NCI-H526 treated with DMSO at 0.1 percent for 48 hours (cell line): ENCODE measurements at regions not wholly inside any gene's neighbourhood (a gene's known extent, or its start where the extent isn't known, plus 50 kb on each side); places are given as distances from the start of the nearest gene placed in this dataset.
A peak's percentile ranks its signal among the peaks of the same experiment; 100 is the strongest.

Experiments used
- DNase-seq: peaks from one replicate; lab custom pipeline; 2025; lab: John Stamatoyannopoulos, UW

DNA sequence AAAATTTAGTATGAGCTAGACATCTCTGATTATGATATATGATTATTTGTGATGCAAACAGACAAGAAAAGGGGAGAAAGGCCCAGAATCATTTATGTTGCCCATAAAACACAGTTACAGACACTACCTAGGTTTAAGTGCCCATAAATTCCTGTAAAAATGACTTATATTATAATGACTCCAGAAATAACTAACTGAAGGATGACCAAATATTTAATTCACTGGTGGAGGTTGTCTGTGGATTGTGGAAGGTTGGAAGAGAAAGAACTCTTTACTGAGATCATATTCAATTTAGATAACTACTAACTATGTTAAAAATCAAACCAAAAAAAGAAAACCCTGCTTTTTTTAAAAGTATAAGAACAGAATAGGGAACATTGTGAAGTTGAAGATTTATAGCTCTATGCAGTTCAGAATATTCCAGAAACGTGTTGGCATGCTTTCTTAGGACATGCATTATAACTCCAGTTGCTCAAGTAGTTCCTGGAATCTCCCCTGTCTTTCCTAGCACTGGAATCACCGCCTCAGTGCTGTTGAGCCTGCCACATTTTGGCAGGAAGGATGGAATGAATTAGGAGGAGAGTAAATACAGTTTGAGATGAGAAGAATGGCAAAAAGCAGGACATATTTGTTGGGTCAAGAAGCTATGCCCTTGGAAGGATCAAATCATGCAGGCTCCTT lies 72.0 kb upstream of the PAPPA start:
- no peak for DNase-seq

DNA sequence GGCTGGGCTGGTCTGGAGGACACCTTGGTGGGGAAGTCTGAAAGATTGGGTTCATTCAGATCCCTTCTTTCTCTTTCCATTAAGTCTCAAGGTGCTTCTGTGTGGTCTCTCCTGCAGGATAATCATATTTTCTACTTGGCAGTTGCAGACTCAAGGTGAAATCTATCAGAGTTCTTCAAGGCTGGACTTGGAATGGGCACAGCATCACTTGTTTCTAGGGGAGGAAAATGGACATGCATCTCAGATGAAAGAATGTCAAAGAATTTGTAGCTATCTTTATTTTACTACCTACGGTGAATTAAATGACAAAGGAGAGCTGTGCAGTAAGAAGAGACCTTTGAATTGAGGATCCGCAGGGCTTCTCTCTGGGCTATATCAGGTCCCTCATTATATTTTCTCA lies 69.8 kb upstream of the PAPPA start:
- no peak for DNase-seq

DNA sequence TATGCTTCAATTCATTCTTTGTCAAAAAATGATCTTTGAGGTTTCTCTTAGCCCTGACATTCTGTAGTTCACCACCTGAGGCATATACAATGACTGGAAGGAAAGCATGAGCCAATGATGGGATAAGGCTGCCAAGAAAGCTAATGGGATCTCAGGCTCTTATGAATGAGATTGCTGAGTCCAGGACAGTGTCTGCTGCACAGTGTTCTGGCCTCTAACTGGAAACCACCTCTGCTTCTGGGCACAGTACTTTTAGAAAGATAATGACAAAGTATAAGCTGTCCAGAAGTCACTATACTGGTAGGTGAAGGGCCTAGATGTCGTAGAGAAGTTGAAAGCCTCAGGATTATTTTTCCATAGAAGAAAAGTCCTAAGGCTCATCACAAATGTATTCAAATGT lies 69.1 kb upstream of the PAPPA start:
- DNase-seq, result no peak

DNA sequence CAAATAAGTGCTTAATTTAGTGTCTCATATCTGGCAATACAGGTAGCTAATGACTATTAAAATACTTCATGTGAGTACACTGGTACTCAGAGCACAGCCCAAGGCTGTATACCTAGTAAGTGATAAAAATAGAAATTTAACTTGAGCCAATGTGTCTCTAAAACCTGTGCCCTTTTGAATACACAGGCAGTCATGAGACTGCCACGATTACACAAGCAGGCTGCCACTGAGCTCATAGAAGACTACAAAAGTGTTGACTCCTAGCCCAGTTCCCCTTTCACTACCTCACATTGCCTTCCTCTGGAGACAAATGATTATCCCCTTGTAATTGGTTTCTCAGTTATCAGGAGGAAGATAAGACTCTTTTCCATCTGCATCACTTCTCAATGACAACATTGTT lies 66.3 kb upstream of the PAPPA start:
- DNase-seq, result peak; percentile 0

DNA sequence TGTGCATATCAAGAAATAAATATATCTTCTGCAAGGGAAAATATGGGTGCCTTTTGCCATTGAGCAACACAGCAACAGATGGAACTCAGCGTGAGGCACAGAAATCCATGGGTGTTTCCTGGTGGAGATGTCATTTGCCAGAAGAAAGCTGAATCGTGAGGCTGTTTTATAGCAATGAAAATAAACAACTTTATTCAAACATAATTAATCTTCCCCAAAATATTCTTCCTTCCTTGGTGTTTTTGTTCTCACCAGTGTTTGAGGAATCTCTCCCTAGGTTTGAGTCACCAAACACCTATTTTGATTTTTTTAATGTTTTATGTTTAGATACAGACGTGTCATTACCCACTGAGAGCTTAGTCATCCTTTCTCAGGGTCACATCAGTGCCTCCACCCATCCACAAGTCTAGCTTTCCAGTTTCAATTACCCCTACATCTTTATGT lies 65.8 kb upstream of the PAPPA start:
- DNase-seq, result no peak

DNA sequence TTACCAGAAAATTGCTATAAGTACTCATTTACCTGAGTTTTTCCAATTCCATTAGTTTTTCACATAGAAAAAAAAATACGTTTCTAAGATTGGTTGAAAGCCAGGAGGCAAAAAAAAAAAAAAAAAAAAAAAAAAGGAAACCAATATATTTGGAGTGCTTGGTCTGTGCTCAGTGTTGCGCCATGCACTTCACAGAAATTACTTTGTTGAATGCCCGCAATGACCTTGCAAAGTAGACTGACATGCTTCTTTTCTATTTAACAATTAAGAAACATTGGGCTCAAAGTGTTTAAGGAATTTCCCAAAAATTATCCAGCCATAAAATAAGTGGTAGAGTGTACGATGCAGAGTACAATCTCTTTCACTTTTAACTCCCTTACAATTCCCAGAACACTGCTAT lies 65.2 kb upstream of the PAPPA start:
- no peak for DNase-seq

DNA sequence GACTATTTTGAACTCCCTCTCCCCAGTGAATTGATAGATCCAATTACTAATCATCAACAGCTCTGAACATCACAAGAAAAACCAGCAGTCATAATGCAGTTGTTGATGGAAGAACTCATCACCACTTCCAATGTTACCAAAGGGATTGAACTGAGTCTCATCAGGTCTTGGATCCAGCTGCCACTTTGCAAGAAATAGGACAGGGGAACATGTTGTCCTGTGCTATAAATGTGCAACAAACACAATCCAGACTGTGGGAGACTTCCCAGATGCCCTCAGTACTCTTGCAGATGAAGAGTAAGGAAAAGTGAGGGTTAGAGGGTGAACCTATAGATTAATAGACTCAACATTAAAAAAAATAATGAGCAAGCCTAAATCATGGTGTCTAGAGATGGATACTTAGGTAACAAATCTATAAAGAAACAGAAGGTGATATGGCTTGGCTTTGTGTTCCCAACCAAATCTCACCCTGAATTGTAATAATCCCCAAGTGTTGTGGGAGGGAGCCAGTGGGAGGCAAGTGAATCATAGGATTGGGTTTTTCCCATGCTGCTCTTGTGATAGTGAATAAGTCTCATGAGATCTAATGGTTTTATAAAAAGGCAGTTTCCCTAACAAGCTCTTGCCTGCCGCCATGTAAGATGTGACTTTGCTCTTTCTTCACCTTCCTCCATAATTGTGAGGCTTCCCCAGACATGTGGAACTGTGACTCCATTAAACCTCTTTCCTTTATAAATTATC lies 63.4 kb upstream of the PAPPA start:
- no peak for DNase-seq

DNA sequence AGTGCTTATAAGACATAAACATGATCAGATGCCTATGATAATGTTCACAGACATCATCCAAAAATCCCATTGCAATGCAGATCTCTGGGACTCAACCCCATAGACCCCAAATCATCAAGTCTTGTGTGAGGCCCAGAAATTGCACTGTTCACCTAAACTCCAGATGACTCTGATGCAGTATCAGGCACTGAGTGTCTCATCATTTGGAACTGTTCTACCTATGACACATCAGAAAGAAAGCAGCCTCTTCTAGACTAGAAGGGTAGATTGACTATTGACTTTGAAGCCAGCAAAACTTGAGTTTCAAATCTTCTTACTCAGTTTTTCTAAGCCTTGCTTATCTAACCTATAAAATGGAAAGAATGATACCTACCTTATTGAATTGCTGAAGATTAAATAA lies 58.7 kb upstream of the PAPPA start:
- no peak for DNase-seq

DNA sequence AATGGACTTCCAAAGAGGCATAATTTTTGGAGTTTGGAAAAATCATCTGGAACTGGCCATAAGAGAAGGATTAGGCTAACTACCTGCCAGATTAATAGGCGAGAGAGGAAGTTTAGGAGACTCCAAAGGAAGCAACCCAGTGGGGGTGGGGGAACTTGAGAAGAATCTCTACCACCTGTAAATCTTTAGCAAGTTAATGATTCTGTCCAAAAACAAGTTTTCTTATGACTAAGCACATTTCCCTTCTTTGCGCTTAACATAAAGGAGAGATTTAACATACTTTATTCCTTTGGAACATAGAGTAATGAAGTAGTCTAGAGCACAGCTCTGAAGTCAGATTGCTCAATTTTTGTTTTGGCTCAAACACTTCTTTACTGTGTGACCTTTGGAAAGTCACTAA lies 58.2 kb upstream of the PAPPA start:
- DNase-seq, result no peak

DNA sequence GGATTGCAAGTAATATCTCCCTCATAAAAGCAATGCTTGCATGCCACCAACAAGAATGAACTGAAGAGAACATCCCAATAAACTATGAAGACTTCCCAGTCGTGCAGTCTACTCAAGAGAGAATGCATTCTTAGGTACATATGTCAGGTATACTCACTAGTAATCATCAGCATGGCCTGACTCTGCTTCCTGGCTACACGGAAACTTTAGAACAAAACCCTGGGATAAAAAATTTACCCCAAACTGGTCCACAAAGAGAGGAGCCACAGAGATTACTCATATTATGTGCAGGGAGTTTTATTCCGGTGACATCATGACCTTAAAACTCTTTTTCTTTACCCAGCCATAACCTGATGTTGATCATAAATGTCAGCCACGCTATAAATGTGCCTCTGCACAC lies 57.5 kb upstream of the PAPPA start:
- no peak for DNase-seq

DNA sequence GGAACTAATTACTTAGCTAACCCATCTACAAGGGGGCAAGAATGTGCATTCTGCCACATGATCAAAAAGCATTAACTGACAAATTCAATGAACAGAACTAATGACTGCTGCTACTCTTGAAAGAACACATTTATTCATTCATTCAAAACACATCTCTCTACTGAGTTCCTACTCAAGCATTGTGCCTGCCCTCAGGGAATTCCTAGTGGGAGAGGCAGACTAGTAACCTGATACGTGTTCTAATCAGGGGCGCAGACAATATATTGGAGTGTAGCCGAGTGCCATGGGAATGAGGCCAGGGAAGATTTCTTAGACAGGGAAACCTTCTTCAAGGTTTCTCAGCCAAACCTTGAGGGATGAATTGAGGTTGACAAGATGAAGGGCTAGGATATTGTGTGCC lies 56.7 kb upstream of the PAPPA start:
- peak; percentile 87 for DNase-seq

DNA sequence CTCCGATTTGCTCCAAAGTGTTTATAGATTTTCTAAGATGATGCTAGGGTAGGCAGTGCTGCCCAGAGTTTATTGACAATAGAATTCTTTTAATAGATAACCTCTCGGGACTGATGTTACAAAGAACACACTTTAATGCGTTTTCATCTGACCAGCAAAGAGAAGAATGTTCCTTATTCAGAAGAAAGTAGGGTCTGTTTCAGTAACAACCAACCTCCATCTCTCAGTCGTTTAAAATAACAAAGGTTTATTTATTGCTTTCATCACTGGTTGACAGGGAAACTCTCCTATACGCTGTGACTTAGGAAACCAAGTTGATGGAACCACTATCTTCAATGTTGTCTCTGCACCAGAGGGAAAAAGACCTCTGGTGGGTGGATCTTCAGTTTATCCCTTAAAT lies 55.1 kb upstream of the PAPPA start:
- DNase-seq, result no peak

DNA sequence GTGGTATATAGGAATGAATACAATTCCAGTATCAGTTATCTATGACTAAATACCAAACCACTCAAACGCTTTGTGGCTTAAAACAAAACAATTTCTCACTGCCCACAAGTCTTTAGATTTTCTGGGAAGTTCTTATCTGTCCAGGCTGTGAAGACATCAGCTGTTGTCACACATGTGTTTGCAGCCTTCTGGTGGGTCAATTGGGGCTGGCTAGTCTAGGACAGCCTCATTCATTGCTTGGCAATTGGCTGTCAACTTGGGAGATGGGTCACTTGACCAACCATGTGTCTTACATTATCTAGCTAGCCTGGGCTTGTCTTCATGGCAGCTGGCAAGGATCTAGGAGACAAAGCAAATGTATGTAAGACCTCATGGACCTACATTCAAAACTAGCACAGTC lies 53.8 kb upstream of the PAPPA start:
- no peak for DNase-seq

DNA sequence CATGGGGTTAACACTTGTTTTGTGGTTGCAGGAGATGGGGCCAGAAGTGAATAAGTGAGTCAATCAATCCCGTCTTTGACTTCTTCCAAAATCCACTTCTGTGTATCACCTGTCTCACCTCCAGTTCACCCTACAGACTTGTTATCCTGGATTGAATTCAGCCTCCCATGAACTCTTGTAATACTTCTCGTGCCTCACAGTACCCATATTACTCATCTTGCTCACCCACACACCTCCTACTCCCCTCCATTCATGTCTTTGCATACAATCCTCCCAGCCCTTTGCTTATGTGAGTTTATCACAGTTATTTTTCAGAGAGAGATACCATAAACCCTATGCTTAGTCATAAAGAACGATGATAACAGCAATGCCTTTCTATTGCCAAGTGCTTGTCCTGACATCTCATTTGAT lies 52.9 kb upstream of the PAPPA start:
- DNase-seq, result no peak

DNA sequence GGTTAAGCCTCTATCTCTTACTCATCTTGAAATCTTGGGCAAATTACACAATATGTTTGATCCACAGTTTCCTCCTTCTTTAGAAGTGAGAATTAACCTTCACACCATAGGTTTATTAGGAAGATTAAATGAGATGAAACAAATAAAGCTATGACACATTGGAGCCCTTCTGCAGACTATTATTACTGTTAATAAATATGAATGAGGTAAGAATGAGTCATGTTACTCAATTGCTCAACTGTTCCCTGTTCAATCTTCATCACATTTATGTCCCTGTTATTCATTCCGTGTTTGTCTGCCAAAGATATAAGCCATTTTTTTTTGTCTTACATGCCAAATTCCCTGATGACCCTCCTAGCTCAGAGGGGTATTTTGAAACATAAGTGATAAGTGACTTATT lies 52.1 kb upstream of the PAPPA start:
- DNase-seq, result no peak

DNA sequence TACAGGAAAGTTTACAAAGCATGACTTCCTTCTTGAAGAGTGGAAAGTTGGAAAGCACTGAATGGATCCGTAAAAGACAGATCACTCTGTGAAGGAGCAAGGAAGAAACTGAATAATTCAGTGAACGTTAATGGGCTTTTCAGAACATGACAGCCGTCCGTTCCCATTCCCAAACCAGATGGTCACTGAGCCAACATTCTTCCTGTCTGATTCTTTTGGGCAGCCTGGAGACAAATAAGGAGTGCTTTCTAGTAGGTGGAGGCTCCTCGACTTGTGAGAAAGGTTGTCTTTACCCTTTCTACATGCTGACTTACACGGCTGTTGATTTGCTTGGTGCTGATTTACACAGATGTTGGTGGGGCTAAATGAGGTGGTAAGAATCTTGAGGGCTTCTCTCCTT lies 51.0 kb upstream of the PAPPA start:
- DNase-seq, result no peak
